ENCODE measurements at regions not wholly inside any gene's neighbourhood (a gene's known extent, or its start where the extent isn't known, plus 50 kb on each side); places are given as distances from the start of the nearest gene placed in this dataset.

DNA sequence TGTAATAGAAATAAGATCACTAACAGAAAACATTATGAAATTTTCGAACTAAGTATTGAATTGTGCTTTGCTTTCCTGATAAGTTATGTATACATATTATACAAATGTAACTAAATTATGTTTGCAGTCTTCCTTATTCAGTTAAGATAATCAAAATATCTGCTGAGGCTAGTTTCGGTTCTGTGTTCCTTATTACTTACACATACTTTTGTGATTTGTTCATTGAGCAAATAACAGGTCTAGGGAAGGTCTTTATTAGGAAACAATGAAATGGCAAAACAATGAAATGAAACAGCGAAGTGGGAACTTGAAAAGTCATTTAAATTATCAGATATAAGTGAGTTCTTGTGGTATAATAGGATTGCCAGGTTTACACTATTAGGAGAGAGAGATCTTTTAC, 352.4 kb downstream of the GRIA2 start:
- H3K27me3 Mint-ChIP-seq: no peaks in the 10 kb centered on the region
- ATAC-seq (replicated peaks): no peak
- no peaks in the 10 kb centered on the region for H3K4me1 Mint-ChIP-seq
- H3K9me3 Mint-ChIP-seq: no peaks in the 10 kb centered on the region
- H3K4me3 Mint-ChIP-seq: no peak overlapping the region
- H3K36me3 Mint-ChIP-seq (ENCODE audit: low read depth): no peaks in the 10 kb centered on the region
- no peak overlapping the region for H3K27ac Mint-ChIP-seq

- H3K4me1 Mint-ChIP-seq: no peaks in the 10 kb centered on the region
- H3K27me3 Mint-ChIP-seq: no peaks in the 10 kb centered on the region
- no peaks in the 10 kb centered on the region for H3K9me3 Mint-ChIP-seq
- no peak overlapping the region for H3K27ac Mint-ChIP-seq
- ATAC-seq (replicated peaks): no peak
- no peaks in the 10 kb centered on the region for H3K36me3 Mint-ChIP-seq (ENCODE audit: low read depth)
- H3K4me3 Mint-ChIP-seq: no peak overlapping the region
Observed at GRCh38 chr4:157572284-157572683, 351.8 kb downstream of the GRIA2 start.

DNA sequence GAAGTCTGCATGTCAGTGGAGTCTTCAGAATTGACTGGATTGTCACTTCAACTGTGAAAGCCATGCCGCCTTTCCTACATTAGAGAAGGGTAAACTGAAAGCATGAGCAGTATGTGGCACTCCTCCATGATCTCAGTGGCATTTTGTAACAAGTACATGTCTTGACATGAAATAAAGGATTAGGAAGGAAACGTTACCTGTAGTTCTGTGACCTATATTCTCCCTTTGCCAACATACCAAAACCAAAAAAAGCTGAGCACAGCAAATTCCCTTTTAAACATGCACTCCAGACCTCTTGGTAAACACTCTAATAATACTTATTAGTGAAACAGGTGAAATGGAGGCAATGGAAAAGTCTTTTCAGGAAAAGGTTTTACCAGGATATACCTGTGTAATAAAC, 344.2 kb downstream of the GRIA2 start:
- no peak for ATAC-seq (replicated peaks)
- H3K9me3 Mint-ChIP-seq: peaks cover 3% of the 10 kb centered on the region
- H3K4me3 Mint-ChIP-seq: no peak overlapping the region
- H3K27me3 Mint-ChIP-seq: no peaks in the 10 kb centered on the region
- no peak overlapping the region for H3K27ac Mint-ChIP-seq
- no peaks in the 10 kb centered on the region for H3K4me1 Mint-ChIP-seq
- no peaks in the 10 kb centered on the region for H3K36me3 Mint-ChIP-seq (ENCODE audit: low read depth)

- Mint-ChIP-seq H3K4me1 (no peaks in the 10 kb centered on the region), H3K27ac (no peak overlapping the region), H3K9me3 (peaks cover 3% of the 10 kb centered on the region), H3K4me3 (no peak overlapping the region), H3K27me3 (no peaks in the 10 kb centered on the region), H3K36me3 (ENCODE audit: low read depth) (no peaks in the 10 kb centered on the region)
- no peak for ATAC-seq (replicated peaks)
Observed at GRCh38 chr4:157564218-157564617, 343.7 kb downstream of the GRIA2 start.

DNA sequence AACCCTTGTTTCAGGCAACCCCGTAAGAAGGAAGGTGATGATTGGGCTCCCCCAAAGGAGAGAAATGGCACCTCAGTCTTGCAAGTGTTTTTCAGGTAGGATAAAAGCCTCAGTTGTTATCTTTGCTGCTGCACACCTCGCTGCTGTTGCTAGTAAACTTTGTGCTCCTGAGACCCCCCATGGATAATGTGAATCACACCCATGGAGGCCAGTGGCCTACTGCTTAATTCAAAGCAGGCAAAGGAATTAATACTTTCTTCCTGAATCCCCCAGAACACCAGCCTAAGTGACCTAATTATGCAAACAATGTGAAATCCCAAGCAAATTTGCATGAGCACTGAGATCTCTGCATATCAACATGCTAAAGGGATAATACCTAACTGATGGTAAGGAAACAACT, 337.5 kb downstream of the GRIA2 start:
- Mint-ChIP-seq H3K27ac (no peak overlapping the region), H3K36me3 (ENCODE audit: low read depth) (no peaks in the 10 kb centered on the region), H3K9me3 (peaks cover 3% of the 10 kb centered on the region), H3K4me3 (no peak overlapping the region), H3K27me3 (no peaks in the 10 kb centered on the region), H3K4me1 (no peaks in the 10 kb centered on the region)
- ATAC-seq (replicated peaks): no peak

DNA sequence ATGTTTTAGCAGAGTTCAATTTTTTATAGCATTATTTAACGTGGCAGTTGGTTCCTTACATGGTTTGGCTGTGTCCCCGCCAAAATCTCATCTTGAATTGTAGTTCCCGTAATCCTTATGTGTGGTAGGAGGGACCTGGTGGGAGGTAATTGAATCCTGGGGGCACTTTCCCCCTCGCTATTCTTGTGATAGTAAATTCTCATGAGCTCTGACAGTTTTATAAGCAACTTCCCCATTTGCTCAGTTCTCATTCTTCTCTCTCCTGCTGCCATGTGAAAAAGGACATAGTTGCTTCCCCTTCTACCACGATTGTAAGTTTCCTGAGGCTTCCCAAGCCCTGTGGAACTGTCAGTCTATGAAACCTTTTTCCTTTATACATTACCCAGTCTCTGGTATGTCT, 329.5 kb downstream of the GRIA2 start:
- H3K27me3 Mint-ChIP-seq: no peaks in the 10 kb centered on the region
- ATAC-seq (replicated peaks): no peak

GRCh38 chr4:157527954-157528353, 307.4 kb downstream of the GRIA2 start:
- H3K4me1 Mint-ChIP-seq: no peaks in the 10 kb centered on the region
- peaks cover 15% of the 10 kb centered on the region for H3K9me3 Mint-ChIP-seq
- H3K27ac Mint-ChIP-seq: no peak overlapping the region
- no peak for ATAC-seq (replicated peaks)
- no peaks in the 10 kb centered on the region for H3K36me3 Mint-ChIP-seq (ENCODE audit: low read depth)
- no peaks in the 10 kb centered on the region for H3K27me3 Mint-ChIP-seq
- H3K4me3 Mint-ChIP-seq: no peak overlapping the region

More for the DNA sequence above, 329.5 kb downstream of the GRIA2 start:
- H3K4me3 Mint-ChIP-seq: no peak overlapping the region
- no peaks in the 10 kb centered on the region for H3K36me3 Mint-ChIP-seq (ENCODE audit: low read depth)
- H3K9me3 Mint-ChIP-seq: peaks cover 11% of the 10 kb centered on the region
- no peaks in the 10 kb centered on the region for H3K4me1 Mint-ChIP-seq
- no peak overlapping the region for H3K27ac Mint-ChIP-seq

GRCh38 chr4:157521906-157522305, 301.4 kb downstream of the GRIA2 start:
- Mint-ChIP-seq H3K9me3 (peaks cover 8% of the 10 kb centered on the region), H3K4me1 (no peaks in the 10 kb centered on the region), H3K4me3 (no peak overlapping the region), H3K27me3 (no peaks in the 10 kb centered on the region), H3K27ac (no peak overlapping the region), H3K36me3 (ENCODE audit: low read depth) (no peaks in the 10 kb centered on the region)
- ATAC-seq (replicated peaks): no peak

- H3K27ac Mint-ChIP-seq: no peak overlapping the region
- no peaks in the 10 kb centered on the region for H3K4me1 Mint-ChIP-seq
- no peaks in the 10 kb centered on the region for H3K27me3 Mint-ChIP-seq
- peaks cover 3% of the 10 kb centered on the region for H3K9me3 Mint-ChIP-seq
- ATAC-seq (replicated peaks): no peak
- no peaks in the 10 kb centered on the region for H3K36me3 Mint-ChIP-seq (ENCODE audit: low read depth)
- no peak overlapping the region for H3K4me3 Mint-ChIP-seq
Observed at GRCh38 chr4:157514711-157515110, 294.2 kb downstream of the GRIA2 start.

- H3K36me3 Mint-ChIP-seq (ENCODE audit: low read depth): no peaks in the 10 kb centered on the region
- peaks cover 3% of the 10 kb centered on the region for H3K9me3 Mint-ChIP-seq
- ATAC-seq (replicated peaks): no peak
- no peak overlapping the region for H3K27ac Mint-ChIP-seq
- no peaks in the 10 kb centered on the region for H3K4me1 Mint-ChIP-seq
- H3K27me3 Mint-ChIP-seq: no peaks in the 10 kb centered on the region
- no peak overlapping the region for H3K4me3 Mint-ChIP-seq
Observed at GRCh38 chr4:157509341-157509740, 288.8 kb downstream of the GRIA2 start.

DNA sequence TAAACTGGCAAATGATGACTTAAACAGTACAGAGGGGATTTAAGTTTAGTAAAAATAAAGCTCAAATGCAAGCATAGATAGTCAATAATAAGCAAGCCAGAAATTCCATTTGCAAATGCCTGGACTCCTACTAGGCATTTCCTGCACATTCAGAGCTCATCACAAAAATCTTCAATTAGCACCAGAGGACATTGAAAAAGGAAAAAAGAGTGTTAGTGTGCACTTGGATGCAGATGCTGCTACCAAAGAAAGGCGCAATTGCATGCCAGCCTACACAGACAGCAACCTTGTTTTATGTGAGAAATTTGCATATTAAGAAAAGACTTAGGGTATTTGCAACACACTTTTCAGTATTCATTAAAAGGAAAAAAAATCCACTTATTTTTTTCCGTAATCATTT, 282.1 kb downstream of the GRIA2 start:
- Mint-ChIP-seq H3K9me3 (peaks cover 4% of the 10 kb centered on the region), H3K27ac (no peak overlapping the region), H3K4me1 (no peaks in the 10 kb centered on the region), H3K36me3 (ENCODE audit: low read depth) (no peaks in the 10 kb centered on the region), H3K27me3 (no peaks in the 10 kb centered on the region), H3K4me3 (no peak overlapping the region)
- no peak for ATAC-seq (replicated peaks)

DNA sequence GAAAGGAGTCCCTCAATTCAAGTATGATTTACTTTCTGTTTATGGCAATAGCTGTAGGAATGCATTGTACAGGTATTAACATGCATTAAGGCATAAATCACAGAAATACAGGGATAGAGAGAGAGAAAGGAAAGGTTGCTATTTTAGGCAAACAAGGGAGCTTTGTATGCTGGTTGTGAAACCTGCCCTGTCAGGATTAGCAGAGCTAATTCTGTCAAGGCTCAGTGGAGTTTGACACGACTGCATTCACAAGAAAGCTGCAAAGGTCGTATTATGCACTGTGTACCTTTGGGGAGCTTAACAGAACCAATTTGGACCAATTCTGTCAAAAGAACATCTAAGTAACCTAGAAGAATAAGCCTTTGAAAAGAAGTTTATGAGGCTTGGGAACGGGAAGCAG, 239.3 kb downstream of the GRIA2 start:
- Mint-ChIP-seq H3K9me3 (peaks cover 4% of the 10 kb centered on the region), H3K4me1 (no peaks in the 10 kb centered on the region), H3K4me3 (no peak overlapping the region), H3K27me3 (no peaks in the 10 kb centered on the region), H3K36me3 (ENCODE audit: low read depth) (no peaks in the 10 kb centered on the region), H3K27ac (no peak overlapping the region)
- no peak for ATAC-seq (replicated peaks)

DNA sequence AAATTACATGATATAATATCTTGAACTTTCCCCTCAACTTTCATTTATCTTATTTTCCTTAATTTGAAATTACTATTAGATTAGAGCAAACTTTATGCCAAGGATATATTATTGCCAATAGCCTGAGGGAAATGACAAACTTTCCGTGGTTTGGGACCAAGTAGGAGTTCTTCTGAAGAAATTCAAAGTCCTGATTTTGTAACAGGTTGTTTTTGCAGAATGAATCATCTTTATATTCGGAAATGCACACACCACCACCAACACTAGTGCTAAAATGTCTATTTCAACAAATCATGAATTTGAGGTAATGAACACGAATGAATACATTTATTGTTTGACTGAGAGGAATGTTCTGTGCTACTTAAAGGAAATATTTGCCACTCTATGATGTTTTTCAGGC, 226.7 kb downstream of the GRIA2 start:
- Mint-ChIP-seq H3K27ac (no peak overlapping the region), H3K36me3 (ENCODE audit: low read depth) (no peaks in the 10 kb centered on the region), H3K4me3 (no peak overlapping the region), H3K4me1 (no peaks in the 10 kb centered on the region), H3K9me3 (peaks cover 4% of the 10 kb centered on the region), H3K27me3 (no peaks in the 10 kb centered on the region)
- ATAC-seq (replicated peaks): no peak

GRCh38 chr4:157444014-157444413, 223.5 kb downstream of the GRIA2 start:
- Mint-ChIP-seq H3K27me3 (no peaks in the 10 kb centered on the region), H3K27ac (no peak overlapping the region), H3K4me3 (no peak overlapping the region), H3K9me3 (peaks cover 7% of the 10 kb centered on the region), H3K36me3 (ENCODE audit: low read depth) (no peaks in the 10 kb centered on the region), H3K4me1 (no peaks in the 10 kb centered on the region)
- ATAC-seq (replicated peaks): no peak

GRCh38 chr4:157443537-157443936, 223.0 kb downstream of the GRIA2 start:
- Mint-ChIP-seq H3K4me3 (no peak overlapping the region), H3K36me3 (ENCODE audit: low read depth) (no peaks in the 10 kb centered on the region), H3K9me3 (peaks cover 7% of the 10 kb centered on the region), H3K4me1 (no peaks in the 10 kb centered on the region), H3K27me3 (no peaks in the 10 kb centered on the region), H3K27ac (no peak overlapping the region)
- no peak for ATAC-seq (replicated peaks)

DNA sequence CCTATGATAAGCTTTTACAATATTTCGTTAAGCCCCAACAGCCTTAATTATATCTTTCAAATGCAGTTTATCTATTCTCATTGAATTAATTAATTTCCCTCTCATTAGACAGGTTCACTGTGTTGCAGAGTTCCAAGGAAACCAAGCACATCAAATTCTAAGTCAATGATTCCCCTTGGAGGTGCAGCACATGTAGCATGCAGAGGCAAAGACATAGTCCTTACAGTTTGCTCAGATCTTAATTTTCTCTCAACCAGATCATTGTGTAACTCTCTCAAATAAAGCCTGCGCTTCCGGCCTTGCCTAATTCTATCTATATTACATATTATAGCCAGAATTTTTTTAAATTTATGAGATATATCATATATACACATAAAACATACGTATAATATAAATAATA, 205.4 kb downstream of the GRIA2 start:
- no peak overlapping the region for H3K27ac Mint-ChIP-seq
- no peaks in the 10 kb centered on the region for H3K4me1 Mint-ChIP-seq
- H3K9me3 Mint-ChIP-seq: peaks cover 4% of the 10 kb centered on the region
- H3K27me3 Mint-ChIP-seq: no peaks in the 10 kb centered on the region
- H3K36me3 Mint-ChIP-seq (ENCODE audit: low read depth): no peaks in the 10 kb centered on the region
- H3K4me3 Mint-ChIP-seq: no peak overlapping the region
- ATAC-seq (replicated peaks): no peak
